ENCODE measurements at regions not wholly inside any gene's neighbourhood (a gene's known extent, or its start where the extent isn't known, plus 50 kb on each side); places are given as distances from the start of the nearest gene placed in this dataset.

- no peak for DNase-seq
These were observed 60.5 kb downstream of the NR2F2 start for GRCh38 chr15:96390986-96391385.

GRCh38 chr15:96392380-96393208, 62.1 kb downstream of the NR2F2 start:
- DNase-seq = no peak

- no peak for DNase-seq
These were observed 62.7 kb downstream of the NR2F2 start for GRCh38 chr15:96393209-96393513.

- DNase-seq = no peak
These were observed 65.2 kb downstream of the NR2F2 start for GRCh38 chr15:96395687-96396086.

DNA sequence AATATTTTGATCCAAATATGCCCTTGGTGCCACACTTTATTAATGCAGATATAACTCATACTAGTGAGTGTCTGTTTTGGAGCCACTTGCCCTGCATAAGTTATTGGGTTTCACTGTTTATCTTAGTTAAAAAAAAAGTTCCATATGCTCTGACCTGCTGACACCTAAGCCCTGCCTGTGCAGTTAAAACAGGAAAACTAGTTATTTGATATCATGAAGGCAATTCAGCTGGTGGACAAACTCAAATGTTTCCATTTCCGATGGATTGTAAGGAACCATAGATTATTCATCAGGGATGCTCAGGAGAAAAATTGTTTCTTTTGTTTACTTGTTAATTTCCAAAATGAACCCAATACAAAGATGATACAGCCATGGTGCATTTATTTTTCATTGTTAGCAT, 68.3 kb downstream of the NR2F2 start:
- DNase-seq = no peak

GRCh38 chr15:96402403-96402802, 71.9 kb downstream of the NR2F2 start:
- no peak for DNase-seq

- DNase-seq = no peak
These were observed 72.6 kb downstream of the NR2F2 start for GRCh38 chr15:96403071-96403470.

GRCh38 chr15:96403932-96404331, 73.4 kb downstream of the NR2F2 start:
- DNase-seq = no peak

- DNase-seq = no peak
These were observed 74.1 kb downstream of the NR2F2 start for GRCh38 chr15:96404560-96404959.

DNA sequence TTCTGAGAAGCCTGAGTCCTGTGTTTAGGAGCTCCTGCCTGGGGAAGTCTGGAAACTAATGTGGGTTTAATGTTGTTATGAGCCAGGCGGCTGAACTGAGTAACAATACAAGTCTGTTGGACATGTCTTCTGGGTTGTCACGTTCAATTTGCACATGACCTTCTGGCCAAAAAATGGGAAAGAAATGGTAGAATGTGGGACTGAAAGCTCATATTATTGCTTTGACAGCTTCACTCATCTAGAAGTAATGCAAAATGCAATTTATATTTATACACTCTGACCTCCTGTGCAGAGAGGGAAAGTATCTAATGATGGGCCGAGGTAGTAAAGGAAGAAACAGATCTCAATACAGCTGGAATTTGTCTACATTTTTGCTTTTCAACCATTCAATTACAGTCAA, 75.8 kb downstream of the NR2F2 start:
- DNase-seq = no peak

GRCh38 chr15:96406701-96407100, 76.2 kb downstream of the NR2F2 start:
- no peak for DNase-seq

- no peak for DNase-seq
These were observed 77.0 kb downstream of the NR2F2 start for GRCh38 chr15:96407482-96407881.

DNA sequence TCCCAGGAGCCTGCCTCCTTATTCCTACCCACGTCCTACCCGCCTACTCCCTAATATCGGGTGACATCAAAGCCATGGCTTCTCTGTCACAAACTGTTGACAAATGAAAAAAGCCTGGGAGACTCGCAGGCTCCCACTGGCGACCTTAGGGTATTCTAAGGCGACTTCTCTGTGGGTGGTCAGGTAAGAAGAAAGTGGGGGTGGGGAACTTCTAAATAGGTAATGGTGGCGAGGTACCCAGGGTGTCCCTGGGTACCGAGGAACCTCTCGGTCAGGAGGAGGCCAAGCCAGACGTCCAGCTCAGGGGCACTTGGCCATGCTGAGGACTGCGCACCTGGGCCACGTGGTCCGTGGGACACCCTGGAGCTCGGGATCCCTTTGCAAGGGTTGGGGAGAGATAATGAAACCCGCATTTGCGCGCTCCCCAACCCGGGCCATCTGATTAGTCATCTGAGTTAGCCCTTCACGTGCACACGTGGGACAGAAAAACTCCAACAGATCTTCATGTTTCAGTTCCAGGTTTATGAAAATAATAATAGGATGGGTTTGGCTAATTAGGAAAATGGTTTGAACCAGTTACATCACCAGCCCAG, 78.2 kb downstream of the NR2F2 start:
- DNase-seq = no peak

DNA sequence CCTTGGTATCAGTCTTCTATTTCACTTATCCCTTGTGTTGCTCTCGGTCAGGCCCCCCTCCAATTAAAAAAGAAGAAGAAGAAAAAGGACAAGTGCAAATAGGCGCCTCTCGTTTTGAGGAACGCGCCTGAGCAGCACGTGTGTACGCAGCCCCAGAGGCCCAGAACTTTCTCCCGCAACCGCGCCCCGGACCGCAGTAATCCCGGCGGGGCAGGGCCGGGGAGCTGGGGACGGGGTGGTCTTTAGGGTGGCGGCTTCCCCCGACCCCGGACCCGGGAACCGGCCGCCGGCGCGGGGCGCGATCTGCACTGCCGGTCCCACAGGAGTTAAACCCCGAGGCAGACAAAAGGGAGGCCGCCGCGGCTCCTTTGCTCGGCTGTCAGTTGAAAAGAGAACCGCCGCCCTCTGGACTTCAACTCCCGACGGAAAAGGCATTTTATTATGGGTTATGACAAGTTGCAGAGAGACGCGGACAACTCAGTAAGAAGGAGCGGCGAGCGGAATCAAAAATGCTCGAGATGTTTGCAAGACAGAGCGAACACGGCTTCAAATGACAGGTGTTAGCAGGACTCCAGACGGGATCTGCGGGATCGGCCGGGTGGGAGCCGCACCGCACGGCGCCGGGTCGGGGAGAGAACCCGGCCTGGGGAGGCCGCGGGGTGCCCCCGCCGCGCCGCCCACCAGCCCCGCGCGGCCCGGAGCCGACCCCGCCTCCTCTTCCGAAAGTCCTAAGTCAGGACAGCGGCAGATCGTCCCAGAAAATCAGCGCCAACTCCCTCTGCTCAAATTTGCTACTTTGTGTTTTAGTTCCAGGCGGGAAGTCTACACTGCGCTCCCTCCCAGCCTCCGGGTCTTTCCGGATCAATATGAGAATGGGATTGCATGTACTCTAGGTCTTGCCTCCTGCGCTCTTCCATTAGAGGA, 79.0 kb downstream of the NR2F2 start:
- DNase-seq = no peak

- DNase-seq = no peak
These were observed 79.9 kb downstream of the NR2F2 start for GRCh38 chr15:96410175-96411055.

DNA sequence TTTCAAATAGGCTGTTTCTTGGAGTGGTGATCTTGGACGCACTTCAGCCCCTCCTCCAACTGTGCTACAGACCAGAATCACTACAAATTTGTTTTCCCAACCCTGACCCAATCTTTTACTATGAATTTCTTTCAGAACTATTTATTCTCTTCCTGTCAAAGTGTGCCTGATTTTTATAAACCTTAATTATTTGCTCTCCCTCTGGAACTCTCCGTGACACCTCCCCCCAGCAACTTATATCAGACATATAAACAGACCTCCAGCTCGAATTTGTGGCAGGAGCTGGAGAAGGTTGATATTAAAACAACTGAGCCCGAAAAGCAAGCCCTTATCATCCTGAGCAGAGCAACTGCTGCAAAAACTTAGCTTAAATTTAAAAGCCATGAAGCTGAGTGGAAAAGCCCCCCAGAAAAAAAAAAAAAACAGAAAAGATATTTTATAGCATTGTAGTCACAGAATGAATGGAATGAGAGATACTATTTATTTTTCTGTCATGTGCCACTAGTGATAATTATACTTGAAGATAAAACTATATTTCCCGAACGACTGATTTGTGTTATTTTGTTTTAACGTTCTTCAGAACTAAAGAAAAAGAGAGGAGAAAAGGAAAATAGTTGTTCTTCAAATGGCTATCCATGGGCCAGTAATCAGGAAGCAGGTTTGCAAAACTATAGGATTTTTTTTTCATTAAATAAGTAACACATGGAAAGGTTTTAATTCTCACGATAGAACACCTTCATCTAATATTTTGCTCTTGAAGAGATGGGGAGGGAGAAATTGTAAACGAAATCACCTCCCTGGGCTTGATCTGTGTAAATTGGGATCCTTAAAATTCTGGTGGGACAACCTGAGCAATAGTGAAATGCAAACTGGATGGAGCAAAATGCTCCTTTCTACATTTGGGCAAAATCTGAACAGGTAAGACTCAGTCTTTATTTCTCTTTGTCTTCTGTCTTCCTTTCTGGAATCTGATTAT, 80.8 kb downstream of the NR2F2 start:
- no peak for DNase-seq

GRCh38 chr15:96412045-96412905, 81.8 kb downstream of the NR2F2 start:
- no peak for DNase-seq

- DNase-seq = no peak
These were observed 82.4 kb downstream of the NR2F2 start for GRCh38 chr15:96412906-96413231.

GRCh38 chr15:96413657-96414056, 83.2 kb downstream of the NR2F2 start:
- no peak for DNase-seq

DNA sequence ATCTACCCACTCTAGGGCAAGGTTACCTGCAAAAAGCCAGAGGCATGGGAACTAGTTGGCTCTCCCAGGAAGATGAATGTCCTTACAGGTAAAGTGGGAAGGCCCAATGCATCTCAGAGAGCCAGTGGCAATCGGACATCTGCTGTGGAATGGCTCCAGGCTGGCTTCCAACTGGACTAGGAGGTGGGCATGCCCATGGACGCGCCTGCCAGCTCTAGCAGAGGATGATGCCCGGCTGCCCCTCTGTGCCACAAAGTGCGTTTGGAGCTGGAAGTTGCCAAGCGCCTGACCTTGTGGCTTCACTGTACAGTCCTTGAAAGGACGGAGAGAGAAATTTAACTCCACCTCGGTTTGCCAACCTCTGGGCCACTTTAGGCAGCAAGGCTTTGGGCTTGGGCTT, 84.4 kb downstream of the NR2F2 start:
- no peak for DNase-seq
